ENCODE measurements at regions not wholly inside any gene's neighbourhood (a gene's known extent, or its start where the extent isn't known, plus 50 kb on each side); places are given as distances from the start of the nearest gene placed in this dataset.

DNA sequence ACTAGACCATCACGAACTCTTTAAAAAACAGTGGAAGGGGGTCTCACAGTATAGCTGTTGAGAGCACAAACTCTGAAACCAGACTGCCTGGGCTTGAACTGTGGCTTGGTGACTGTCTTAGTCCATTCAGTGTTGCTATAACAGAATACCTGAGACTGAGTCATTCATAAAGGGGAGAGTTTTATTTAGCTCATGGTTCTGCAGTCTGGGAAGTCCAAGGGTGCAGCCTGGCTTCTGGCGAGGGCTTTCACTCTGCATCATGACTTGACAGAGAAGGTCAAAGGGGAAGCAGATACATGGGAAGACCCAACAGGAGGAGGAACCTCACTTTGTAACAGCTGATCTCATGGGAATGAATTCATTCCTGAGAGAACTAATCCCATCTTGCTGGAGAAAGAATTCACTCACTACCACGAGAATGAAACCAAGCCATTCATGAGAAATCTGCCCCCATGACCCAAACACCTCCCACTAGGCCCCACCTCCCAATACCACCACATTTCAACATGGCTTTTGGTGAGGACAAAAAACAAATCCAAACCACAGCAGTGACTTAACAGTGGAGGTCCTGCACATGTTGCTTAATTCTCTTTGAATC, 116.7 kb upstream of the STOX2 start:
- CTCF ChIA-PET, result no interaction called here
- no peaks in the 10 kb centered on the region for H3K36me3 Mint-ChIP-seq (ENCODE audit: insufficient read depth, unreplicated experiment)
- no peak overlapping the region for H3K4me3 Mint-ChIP-seq (ENCODE audit: low read depth, unreplicated experiment)
- no peak overlapping the region for H3K27ac Mint-ChIP-seq (ENCODE audit: unreplicated experiment)
- no peak for DNase-seq
- H3K9me3 Mint-ChIP-seq (ENCODE audit: low read depth, unreplicated experiment), result no peaks in the 10 kb centered on the region
- intact Hi-C loops (cut with micrococcal nuclease; ENCODE audit: unreplicated experiment), result no loop called here
- TF ChIP-seq CTCF (IDR thresholded peaks at IDR 0.05; ENCODE audit: unreplicated experiment), result no peak
- BruUV-seq (replicated peaks), result no TSS peak
- H3K27me3 Mint-ChIP-seq (ENCODE audit: unreplicated experiment), result peaks cover 12% of the 10 kb centered on the region
- H3K4me1 Mint-ChIP-seq (ENCODE audit: low read depth, unreplicated experiment), result no peaks in the 10 kb centered on the region

DNA sequence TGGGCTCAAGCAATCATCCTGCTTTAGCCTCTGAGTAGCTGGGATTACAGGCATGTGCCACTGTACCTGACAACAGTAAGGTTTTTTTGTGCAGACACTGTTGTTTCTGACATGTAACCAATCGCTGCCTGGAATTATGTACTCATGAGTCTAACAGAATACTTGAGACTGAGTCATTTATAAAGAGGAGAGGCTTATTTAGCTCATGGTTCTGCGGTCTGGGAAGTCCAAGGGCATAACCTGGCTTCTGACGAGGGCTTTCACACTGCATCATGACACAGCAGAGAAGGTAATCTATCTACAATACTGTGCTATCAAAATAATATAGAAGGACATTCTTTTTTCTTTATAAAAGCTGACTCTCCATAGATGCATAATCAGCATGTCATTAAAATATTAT, 115.5 kb upstream of the STOX2 start:
- no peaks in the 10 kb centered on the region for H3K36me3 Mint-ChIP-seq (ENCODE audit: insufficient read depth, unreplicated experiment)
- CTCF ChIA-PET, result no interaction called here
- intact Hi-C loops (cut with micrococcal nuclease; ENCODE audit: unreplicated experiment), result no loop called here

GRCh38 chr4:183790661-183791060, 114.4 kb upstream of the STOX2 start:
- Mint-ChIP-seq H3K4me1 (ENCODE audit: low read depth, unreplicated experiment) (no peaks in the 10 kb centered on the region), H3K27me3 (ENCODE audit: unreplicated experiment) (peaks cover 12% of the 10 kb centered on the region), H3K36me3 (ENCODE audit: insufficient read depth, unreplicated experiment) (no peaks in the 10 kb centered on the region), H3K9me3 (ENCODE audit: low read depth, unreplicated experiment) (no peaks in the 10 kb centered on the region), H3K4me3 (ENCODE audit: low read depth, unreplicated experiment) (no peak overlapping the region), H3K27ac (ENCODE audit: unreplicated experiment) (no peak overlapping the region)
- BruUV-seq (replicated peaks), result no TSS peak
- no peak for TF ChIP-seq CTCF (IDR thresholded peaks at IDR 0.05; ENCODE audit: unreplicated experiment)
- CTCF ChIA-PET, result no interaction called here
- intact Hi-C loops (cut with micrococcal nuclease; ENCODE audit: unreplicated experiment), result no loop called here
- DNase-seq, result no peak

More for the DNA sequence above, 115.5 kb upstream of the STOX2 start:
- TF ChIP-seq CTCF (IDR thresholded peaks at IDR 0.05; ENCODE audit: unreplicated experiment), result no peak
- Mint-ChIP-seq H3K4me1 (ENCODE audit: low read depth, unreplicated experiment) (no peaks in the 10 kb centered on the region), H3K9me3 (ENCODE audit: low read depth, unreplicated experiment) (no peaks in the 10 kb centered on the region), H3K4me3 (ENCODE audit: low read depth, unreplicated experiment) (no peak overlapping the region), H3K27me3 (ENCODE audit: unreplicated experiment) (peaks cover 12% of the 10 kb centered on the region), H3K27ac (ENCODE audit: unreplicated experiment) (no peak overlapping the region)
- no TSS peak for BruUV-seq (replicated peaks)
- no peak for DNase-seq

DNA sequence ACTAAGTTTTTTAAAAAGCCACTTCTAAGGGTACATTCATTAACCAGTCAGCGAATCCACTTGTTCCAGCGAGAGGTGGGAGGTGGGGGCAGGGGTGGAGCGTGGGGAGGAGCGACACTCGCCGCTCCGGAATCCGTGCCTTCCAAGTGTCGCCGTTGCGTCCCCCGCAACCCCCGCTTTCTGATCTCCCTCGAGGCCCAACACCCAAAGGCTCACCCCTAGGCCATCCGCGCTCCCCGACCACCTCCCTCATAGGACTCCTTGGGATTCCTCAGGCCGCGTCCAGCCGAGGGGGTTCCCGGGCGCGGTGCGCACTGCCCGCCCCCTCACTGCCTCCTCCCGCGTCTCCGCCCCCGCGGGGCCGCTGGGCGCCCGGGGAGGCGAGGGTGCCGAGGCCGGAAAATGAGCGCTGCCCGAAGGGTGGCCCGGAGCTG, 108.1 kb upstream of the STOX2 start:
- peak; percentile 57 for DNase-seq
- Mint-ChIP-seq H3K27ac (ENCODE audit: unreplicated experiment) (no peak overlapping the region), H3K9me3 (ENCODE audit: low read depth, unreplicated experiment) (no peaks in the 10 kb centered on the region), H3K4me3 (ENCODE audit: low read depth, unreplicated experiment) (peak overlapping the region; percentile 70), H3K4me1 (ENCODE audit: low read depth, unreplicated experiment) (no peaks in the 10 kb centered on the region), H3K27me3 (ENCODE audit: unreplicated experiment) (no peaks in the 10 kb centered on the region), H3K36me3 (ENCODE audit: insufficient read depth, unreplicated experiment) (peaks cover 14% of the 10 kb centered on the region)
- CTCF ChIA-PET, result no interaction called here
- intact Hi-C loops (cut with micrococcal nuclease; ENCODE audit: unreplicated experiment), result no loop called here
- BruUV-seq (replicated peaks), result no TSS peak
- no peak for TF ChIP-seq CTCF (IDR thresholded peaks at IDR 0.05; ENCODE audit: unreplicated experiment)
